Tibial nerve (tissue), 4 donors: ENCODE measurements at regions not wholly inside any gene's neighbourhood (a gene's known extent, or its start where the extent isn't known, plus 50 kb on each side); places are given as distances from the start of the nearest gene placed in this dataset.

ENCODE experiments used
- CTCF ChIP-seq, 5 experiments: fragments of 200-600 bp in 3 of 5; fragments of 450-650 bp in 2 of 5; sonication (generic) in 3 of 5; IDR thresholded peaks; one replicate each; pipeline ENCODE4 v1.5.1; 2016 to 2019; ENCODE audit warnings: antibody characterized with exemption in 5 of 5, mild to moderate bottlenecking in 3 of 5, moderate library complexity in 2 of 5
- EP300 ChIP-seq, 2 donors: sonication (generic); formaldehyde crosslinking; IDR thresholded peaks; one replicate each; pipeline ENCODE4 v1.6.1; 2017; ENCODE audit warnings: antibody characterized with exemption in 2 of 2, mild to moderate bottlenecking in 1 of 2
- POLR2A ChIP-seq, 2 donors: fragments of 450-650 bp; IDR thresholded peaks; one replicate each; pipeline ENCODE4 v1.6.1; 2017; ENCODE audit warnings: antibody characterized with exemption in 2 of 2, mild to moderate bottlenecking in 2 of 2, moderate library complexity in 2 of 2

GRCh38 chr5:122674385-122674784 is 100.5 kb upstream of the SNX2 start:
- TF ChIP-seq CTCF (IDR thresholded peaks at IDR 0.05) (no peak), POLR2A (IDR thresholded peaks at IDR 0.05) (no peak), EP300 (IDR thresholded peaks at IDR 0.05) (no peak)
